Amygdala (tissue), 56 donors: ENCODE measurements at regions not wholly inside any gene's neighbourhood (a gene's known extent, or its start where the extent isn't known, plus 50 kb on each side); places are given as distances from the start of the nearest gene placed in this dataset.
"Not testable (repeated sequence)": the region's sequence is repeated elsewhere in the genome, so short reads cannot be mapped to it uniquely, and the experiment has no call there.

Experiments
- DNase-seq, 56 donors: peaks; one replicate each; lab custom pipeline; 2025; lab: John Stamatoyannopoulos, UW

- no peak for DNase-seq
Observed at GRCh38 chr20:59458645-59459044, 145.7 kb upstream of the PHACTR3 start.

GRCh38 chr20:59459586-59459985 lies 144.8 kb upstream of the PHACTR3 start:
- no peak for DNase-seq

- DNase-seq: no peak
Observed at GRCh38 chr20:59460352-59460751, 144.0 kb upstream of the PHACTR3 start.

- no peak for DNase-seq
Observed at GRCh38 chr20:59461526-59461925, 142.8 kb upstream of the PHACTR3 start.

GRCh38 chr20:59462249-59462648 lies 142.1 kb upstream of the PHACTR3 start:
- DNase-seq: no peak

GRCh38 chr20:59463541-59463940 lies 140.8 kb upstream of the PHACTR3 start:
- DNase-seq: no peak

- no peak for DNase-seq
Observed at GRCh38 chr20:59466107-59466815, 138.1 kb upstream of the PHACTR3 start.

- DNase-seq: no peak
Observed at GRCh38 chr20:59468831-59469230, 135.5 kb upstream of the PHACTR3 start.

GRCh38 chr20:59469267-59470252 lies 134.8 kb upstream of the PHACTR3 start:
- no peak for DNase-seq

GRCh38 chr20:59470521-59470920 lies 133.8 kb upstream of the PHACTR3 start:
- no peak for DNase-seq

GRCh38 chr20:59471653-59472421 lies 132.5 kb upstream of the PHACTR3 start:
- no peak for DNase-seq

GRCh38 chr20:59473742-59474141 lies 130.6 kb upstream of the PHACTR3 start:
- no peak for DNase-seq

GRCh38 chr20:59481067-59481466 lies 123.3 kb upstream of the PHACTR3 start:
- DNase-seq: no peak

- no peak for DNase-seq
Observed at GRCh38 chr20:59481477-59482018, 122.8 kb upstream of the PHACTR3 start.

- DNase-seq: no peak
Observed at GRCh38 chr20:59482351-59483187, 121.8 kb upstream of the PHACTR3 start.

- no peak for DNase-seq
Observed at GRCh38 chr20:59483481-59483880, 120.9 kb upstream of the PHACTR3 start.

GRCh38 chr20:59484228-59484627 lies 120.1 kb upstream of the PHACTR3 start:
- no peak for DNase-seq

GRCh38 chr20:59485576-59486454 lies 118.5 kb upstream of the PHACTR3 start:
- no peak for DNase-seq

- not testable (repeated sequence) for DNase-seq
Observed at GRCh38 chr20:59488459-59488858, 115.9 kb upstream of the PHACTR3 start.
